ENCODE measurements at regions not wholly inside any gene's neighbourhood (a gene's known extent, or its start where the extent isn't known, plus 50 kb on each side); places are given as distances from the start of the nearest gene placed in this dataset.

DNA sequence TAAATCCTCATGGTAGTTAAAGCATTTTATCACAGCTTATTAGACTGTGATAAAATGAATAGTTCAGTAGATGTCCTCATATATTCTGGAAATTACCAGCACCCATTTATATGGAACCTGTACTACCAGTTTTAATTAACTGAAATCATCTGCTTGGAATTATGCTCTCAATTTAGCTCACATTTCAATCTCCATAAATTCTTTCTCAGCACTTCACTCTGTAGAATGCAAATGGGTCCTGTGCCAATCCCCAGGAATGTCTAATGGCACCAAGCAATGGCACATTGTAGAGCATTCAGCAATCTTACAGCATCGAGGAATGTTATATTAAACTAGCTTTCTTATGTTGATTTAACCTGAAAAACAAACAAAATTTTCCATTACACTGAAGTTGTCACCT is 355.1 kb downstream of the PDHA2 start:
- no peak for TF ChIP-seq CTCF (IDR thresholded peaks at IDR 0.05)
- TF ChIP-seq POLR2A (IDR thresholded peaks at IDR 0.05): no peak
